IMR-90 (cell line): ENCODE measurements at regions not wholly inside any gene's neighbourhood (a gene's known extent, or its start where the extent isn't known, plus 50 kb on each side); places are given as distances from the start of the nearest gene placed in this dataset.

Source experiments
- ATAC-seq: fragments of 200-7000 bp; cut with Tn5 transposase; 2 replicates; pipeline ENCODE4 v1.9.1; 2020; ENCODE audit warnings: low read depth, mild to moderate bottlenecking, moderate library complexity
- BruUV-seq: library from RNA; stranded (reverse); fragments of 400-500 nt; replicated peaks from 2 replicates; lab custom pipeline; 2021; lab: Mats Ljungman, UMichigan
- CTCF ChIA-PET: fragments of 300-600 bp; formaldehyde crosslinking; extraction: SDS; loops from one replicate; lab custom pipeline; 2021; ENCODE audit warnings: antibody characterized with exemption; lab: Yijun Ruan, JAX
- POLR2A ChIA-PET: fragments of 300-600 bp; sonication (Branson Sonifier 250); formaldehyde crosslinking; loops from one replicate; lab custom pipeline; 2022; ENCODE audit warnings: antibody characterized with exemption; ENCODE audit not compliant: unreplicated experiment; lab: Charles Lee
- DNase-seq: peaks from one replicate; pipeline ENCODE4 v3.0.0; 2013
- H2AFZ ChIP-seq: replicated peaks from 2 replicates; pipeline ENCODE3; 2013; ENCODE audit warnings: low read length, mild to moderate bottlenecking; ENCODE audit not compliant: poor library complexity
- H2AK5ac ChIP-seq: 2 replicates; pipeline ENCODE4 v1.6.1; 2013; ENCODE audit warnings: low read depth, low read length, inconsistent platforms
- H2AK9ac ChIP-seq: replicated peaks from 2 replicates; pipeline ENCODE3; 2013; ENCODE audit warnings: mild to moderate bottlenecking, low read depth, low read length, moderate library complexity; ENCODE audit not compliant: poor library complexity
- H2BK120ac ChIP-seq: 2 replicates; pipeline ENCODE4 v1.6.1; 2013; ENCODE audit warnings: low read depth, low read length, inconsistent platforms
- H2BK15ac ChIP-seq: 3 replicates; pipeline ENCODE4 v1.6.1; 2013; ENCODE audit warnings: low read depth, low read length, inconsistent platforms
- H2BK20ac ChIP-seq: 2 replicates; pipeline ENCODE4 v1.6.1; 2013; ENCODE audit warnings: low read depth, mild to moderate bottlenecking, inconsistent platforms, low read length, moderate library complexity
- H2BK5ac ChIP-seq: 2 replicates; pipeline ENCODE4 v1.6.1; 2013; ENCODE audit warnings: mild to moderate bottlenecking, low read depth, low read length, inconsistent platforms; ENCODE audit not compliant: poor library complexity, severe bottlenecking
- H3K14ac ChIP-seq: replicated peaks from 2 replicates; pipeline ENCODE4 v1.6.1; 2013; ENCODE audit warnings: low read depth, low read length, inconsistent platforms
- H3K18ac ChIP-seq: 2 replicates; pipeline ENCODE4 v1.6.1; 2013; ENCODE audit warnings: low read depth, low read length, control low read depth
- H3K23ac ChIP-seq: 2 replicates; pipeline ENCODE4 v1.6.1; 2013; ENCODE audit warnings: low read depth, low read length, inconsistent platforms
- H3K27ac ChIP-seq: 2 replicates; pipeline ENCODE4 v1.5.1; 2013; ENCODE audit warnings: mild to moderate bottlenecking, control low read depth, low read length; ENCODE audit not compliant: insufficient read depth
- H3K27me3 ChIP-seq: 2 replicates; pipeline ENCODE4 v1.6.1; 2013; ENCODE audit warnings: low read length; ENCODE audit not compliant: control insufficient read depth, insufficient read depth
- H3K36me3 ChIP-seq: 2 replicates; pipeline ENCODE4 v1.6.1; 2013; ENCODE audit warnings: low read length, mixed read lengths; ENCODE audit not compliant: control insufficient read depth, insufficient read depth
- H3K4ac ChIP-seq: 2 replicates; pipeline ENCODE4 v1.6.1; 2013; ENCODE audit warnings: low read depth, low read length, inconsistent platforms
- H3K4me1 ChIP-seq: 2 replicates; pipeline ENCODE4 v1.6.1; 2013; ENCODE audit warnings: low read length, mixed read lengths; ENCODE audit not compliant: control insufficient read depth, insufficient read depth
- H3K4me2 ChIP-seq: 2 replicates; pipeline ENCODE4 v1.6.1; 2013; ENCODE audit warnings: low read depth, mild to moderate bottlenecking, control low read depth, low read length, moderate library complexity
- H3K4me3 ChIP-seq: 2 replicates; pipeline ENCODE4 v1.5.1; 2013; ENCODE audit warnings: low read depth, mild to moderate bottlenecking, control low read depth, low read length, moderate library complexity; ENCODE audit not compliant: insufficient read depth
- H3K56ac ChIP-seq: 2 replicates; pipeline ENCODE4 v1.6.1; 2013; ENCODE audit warnings: low read length, inconsistent platforms; ENCODE audit not compliant: insufficient read depth; ENCODE audit errors: extremely low read depth
- H3K79me1 ChIP-seq, 2 experiments: 2 replicates each; pipeline ENCODE4 v1.6.1; 2013; ENCODE audit warnings: low read length in 2 of 2, inconsistent platforms in 1 of 2, low read depth in 1 of 2
- H3K9ac ChIP-seq: 2 replicates; pipeline ENCODE4 v1.6.1; 2013; ENCODE audit warnings: low read depth, low read length, control low read depth
- H3K9me1 ChIP-seq: 2 replicates; pipeline ENCODE4 v1.6.1; 2013; ENCODE audit warnings: low read length, inconsistent platforms; ENCODE audit not compliant: insufficient read depth
- H3K9me3 ChIP-seq: 2 replicates; pipeline ENCODE4 v1.6.1; 2013; ENCODE audit warnings: low read length; ENCODE audit not compliant: control insufficient read depth, insufficient read depth
- H4K20me1 ChIP-seq: 2 replicates; pipeline ENCODE4 v1.6.1; 2013; ENCODE audit warnings: low read length, inconsistent platforms; ENCODE audit not compliant: insufficient read depth
- H4K5ac ChIP-seq: 2 replicates; pipeline ENCODE4 v1.6.1; 2013; ENCODE audit warnings: mild to moderate bottlenecking, low read depth, low read length, control low read depth
- H4K8ac ChIP-seq, 2 experiments: 2 replicates each; pipeline ENCODE4 v1.6.1; 2013; ENCODE audit warnings: low read depth in 2 of 2, low read length in 2 of 2, control low read depth in 1 of 2, inconsistent platforms in 1 of 2
- H4K91ac ChIP-seq: 2 replicates; pipeline ENCODE4 v1.6.1; 2013; ENCODE audit warnings: low read depth, low read length, inconsistent platforms; ENCODE audit not compliant: insufficient read depth
- CEBPB ChIP-seq: IDR thresholded peaks from 2 replicates; pipeline ENCODE4 v1.6.1; 2012; ENCODE audit warnings: low read depth, low read length, improper control_type of control experiment
- FOS ChIP-seq: fragments of 150-350 bp; IDR thresholded peaks from 2 replicates; pipeline ENCODE4 v1.6.1; 2016; ENCODE audit warnings: low read depth, low read length
- WGBS, 2 experiments: methylation state at CpG; one replicate each; pipeline versions ENCODE4 v1.1.5 to v1.1.7; 2013; ENCODE audit warnings: missing lambda C conversion rate in 2 of 2; ENCODE audit not compliant: insufficient read length in 1 of 2; ENCODE audit errors: extremely low coverage in 2 of 2; 5-methylcytosine and 5-hydroxymethylcytosine counted together
- dilution Hi-C: fragments of 300-500 bp; cut with HindIII; formaldehyde crosslinking; loops from one replicate; pipeline ENCODE4 v1.14.3; 2018; ENCODE audit warnings: low sequenced_read_pairs; ENCODE audit not compliant: unreplicated experiment
- in situ Hi-C: fragments of 300-500 bp; cut with MboI; formaldehyde crosslinking; loops from 3 replicates; pipeline ENCODE4 v1.14.3; 2019; ENCODE audit warnings: low sequenced_read_pairs, inconsistent platforms, mixed read lengths
- intact Hi-C: fragments of 100-400 bp; cut with micrococcal nuclease; formaldehyde crosslinking; loops from 2 replicates; pipeline ENCODE4 v1.10.0; 2022

GRCh38 chr15:67911727-67912126 is 71.9 kb upstream of the RNU6-1 start:
- Histone ChIP-seq H2BK15ac (no peak overlapping the region), H3K36me3 (no peaks in the 10 kb centered on the region), H3K4me2 (no peak overlapping the region), H3K4me3 (no peak overlapping the region), H3K14ac (no peak overlapping the region), H2BK20ac (no peak overlapping the region), H3K56ac (no peak overlapping the region), H3K9me3 (peaks cover 7% of the 10 kb centered on the region), H2AK5ac (no peak overlapping the region), H3K27me3 (peaks cover 6% of the 10 kb centered on the region; the same call in 1 of the 2 replicates), H4K5ac (no peak overlapping the region), H2AK9ac (no peak overlapping the region), H2BK120ac (no peak overlapping the region), H2BK5ac (no peak overlapping the region), H4K20me1 (no peaks in the 10 kb centered on the region), H3K4me1 (peaks cover 11% of the 10 kb centered on the region), H3K27ac (no peak overlapping the region), H4K8ac (no peak overlapping the region), H3K9me1 (no peaks in the 10 kb centered on the region; the same call in 1 of the 2 replicates), H4K91ac (no peak overlapping the region), H3K23ac (no peak overlapping the region), H2AFZ (no peak overlapping the region), H3K9ac (no peak overlapping the region), H3K79me1 (no peaks in the 10 kb centered on the region), H3K18ac (no peak overlapping the region), H3K4ac (no peak overlapping the region)
- dilution Hi-C loops (no loop called here), intact Hi-C loops (no loop called here), in situ Hi-C loops (no loop called here)
- DNase-seq (no peak), ATAC-seq (no peak)
- TF ChIP-seq FOS = no peak
- no peak for TF ChIP-seq CEBPB
- BruUV-seq = no TSS peak
- no CpG with 5 or more reads among the region's 1 CpG for WGBS, 2 experiments
- ChIA-PET CTCF (no interaction called here), POLR2A (no interaction called here)
